GM19351 (cell line): ENCODE measurements at regions not wholly inside any gene's neighbourhood (a gene's known extent, or its start where the extent isn't known, plus 50 kb on each side); places are given as distances from the start of the nearest gene placed in this dataset.
"Not testable (repeated sequence)": the region's sequence is repeated elsewhere in the genome, so short reads cannot be mapped to it uniquely, and the experiment has no call there.

Experiments used
- ATAC-seq: cut with Tn5 transposase; IDR thresholded peaks from one replicate; pipeline ENCODE4 v1.9.1; 2021; ENCODE audit warnings: mild to moderate bottlenecking, moderate library complexity; ENCODE audit not compliant: unreplicated experiment

GRCh38 chr4:103499094-103499493 is 220.7 kb downstream of the TACR3 start:
- ATAC-seq, result peak; percentile 6

DNA sequence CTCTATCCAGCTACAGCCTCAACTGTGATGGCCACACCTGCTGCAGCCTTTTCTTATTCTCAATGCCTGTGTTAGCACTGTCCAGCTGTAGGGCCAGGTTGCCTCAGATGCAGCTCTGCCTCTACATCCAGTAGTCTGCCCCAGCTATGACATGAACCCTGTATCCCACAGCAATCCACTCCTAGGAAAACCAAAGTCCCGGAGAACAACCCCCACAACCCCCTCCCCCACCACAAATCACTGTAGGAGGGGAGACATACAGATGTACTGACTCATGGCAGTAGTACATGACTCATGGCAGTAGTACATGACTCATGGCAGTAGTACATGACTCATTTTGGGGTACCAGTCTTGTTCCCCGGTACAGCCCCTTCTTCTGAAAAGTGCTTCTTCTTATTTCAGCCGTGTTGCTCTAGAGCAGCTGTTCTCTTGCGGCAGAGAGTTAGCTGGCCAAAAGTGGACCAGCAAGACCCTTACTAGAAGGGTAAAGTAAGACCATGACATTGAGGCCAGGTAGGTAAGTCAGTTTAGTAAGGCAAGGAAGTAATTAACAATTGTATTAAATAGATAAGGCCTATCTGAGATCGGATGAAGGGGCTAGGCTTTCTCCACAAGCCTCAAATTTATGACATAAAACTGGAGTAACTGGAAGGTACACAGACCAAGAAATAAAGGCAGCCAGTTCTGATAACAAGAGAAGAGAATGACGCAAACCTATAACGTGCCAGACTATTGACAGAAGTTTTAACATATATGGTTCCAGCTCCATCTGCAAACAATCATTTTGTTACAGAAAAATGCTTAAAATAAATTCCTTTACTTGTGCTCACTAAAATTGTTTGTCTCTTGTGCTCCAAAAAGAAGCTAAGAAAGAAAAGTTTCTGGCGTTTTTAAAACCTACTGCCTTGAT is 221.4 kb downstream of the TACR3 start:
- ATAC-seq, result peak; percentile 84

GRCh38 chr4:103497692-103498091 is 222.1 kb downstream of the TACR3 start:
- ATAC-seq, result peak; percentile 40

GRCh38 chr4:103496800-103497199 is 223.0 kb downstream of the TACR3 start:
- peak; percentile 9 for ATAC-seq

- no peak for ATAC-seq
Measured at GRCh38 chr4:103493450-103494159, 226.2 kb downstream of the TACR3 start.

- ATAC-seq, result not testable (repeated sequence)
Measured at GRCh38 chr4:103485296-103485695, 234.5 kb downstream of the TACR3 start.

DNA sequence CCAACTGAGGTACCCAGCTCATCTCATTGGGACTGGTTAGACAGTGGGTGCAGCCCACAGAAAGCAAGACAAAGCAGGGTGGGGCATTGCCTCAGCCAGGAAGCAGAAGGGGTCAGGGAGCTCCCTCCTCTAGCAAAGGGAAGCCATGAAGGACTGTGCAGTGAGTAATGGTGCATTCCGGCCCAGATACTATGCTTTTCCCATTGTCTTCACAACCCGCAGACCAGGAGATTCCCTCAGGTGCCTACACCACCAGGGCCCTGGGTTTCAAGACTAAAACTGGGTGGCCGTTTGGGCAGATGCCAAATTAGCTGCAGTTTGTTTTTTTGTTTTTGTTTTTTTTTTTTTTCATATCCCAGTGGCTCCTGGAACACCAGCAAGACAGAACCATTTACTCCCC is 235.3 kb downstream of the TACR3 start:
- ATAC-seq, result no peak

DNA sequence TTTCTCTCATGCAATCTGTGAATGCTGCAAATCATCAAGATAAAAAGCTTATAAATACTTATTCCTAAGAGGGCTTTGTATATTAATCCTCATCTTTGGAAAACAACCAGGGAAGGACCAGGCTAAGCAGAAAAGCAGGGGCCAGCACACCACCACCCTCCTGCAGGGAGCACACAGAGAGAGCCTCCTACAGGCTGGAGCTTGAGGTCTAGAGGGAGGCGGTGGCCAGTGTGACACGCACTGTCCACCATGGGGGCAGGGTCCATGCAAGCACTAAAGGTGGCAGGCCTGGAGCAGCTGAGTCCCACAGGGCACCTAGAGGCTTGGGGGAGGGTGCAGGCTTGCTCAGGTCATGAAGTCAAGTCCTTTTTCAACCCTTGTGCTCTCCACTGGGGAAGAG is 236.9 kb downstream of the TACR3 start:
- no peak for ATAC-seq

GRCh38 chr4:103482471-103482870 is 237.3 kb downstream of the TACR3 start:
- ATAC-seq, result no peak

- ATAC-seq, result peak; percentile 40
Measured at GRCh38 chr4:103478734-103479133, 241.1 kb downstream of the TACR3 start.

GRCh38 chr4:103478210-103478609 is 241.6 kb downstream of the TACR3 start:
- ATAC-seq, result no peak

DNA sequence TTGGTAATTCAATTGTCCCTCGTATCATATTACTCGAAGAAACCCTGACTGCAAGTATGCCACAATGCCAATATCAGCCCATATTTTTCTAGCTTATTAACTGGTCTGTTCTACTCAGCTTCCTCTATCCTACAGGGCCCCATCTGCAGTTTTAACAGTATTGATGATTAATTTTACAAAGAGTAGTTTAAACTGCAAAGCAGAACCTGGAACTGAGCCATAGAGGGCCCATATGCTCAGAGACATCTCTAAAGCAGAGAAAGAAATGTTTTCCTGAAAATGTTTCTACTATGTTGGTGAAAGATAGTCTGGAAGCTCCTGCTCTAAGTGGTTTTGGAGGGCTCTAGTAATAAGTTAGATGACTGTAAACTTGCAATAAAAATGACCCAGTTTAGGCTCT is 259.4 kb upstream of the CENPE start:
- ATAC-seq, result no peak

GRCh38 chr4:103451341-103451740 is 253.2 kb upstream of the CENPE start:
- no peak for ATAC-seq

- ATAC-seq, result no peak
Measured at GRCh38 chr4:103450693-103451092, 252.6 kb upstream of the CENPE start.

DNA sequence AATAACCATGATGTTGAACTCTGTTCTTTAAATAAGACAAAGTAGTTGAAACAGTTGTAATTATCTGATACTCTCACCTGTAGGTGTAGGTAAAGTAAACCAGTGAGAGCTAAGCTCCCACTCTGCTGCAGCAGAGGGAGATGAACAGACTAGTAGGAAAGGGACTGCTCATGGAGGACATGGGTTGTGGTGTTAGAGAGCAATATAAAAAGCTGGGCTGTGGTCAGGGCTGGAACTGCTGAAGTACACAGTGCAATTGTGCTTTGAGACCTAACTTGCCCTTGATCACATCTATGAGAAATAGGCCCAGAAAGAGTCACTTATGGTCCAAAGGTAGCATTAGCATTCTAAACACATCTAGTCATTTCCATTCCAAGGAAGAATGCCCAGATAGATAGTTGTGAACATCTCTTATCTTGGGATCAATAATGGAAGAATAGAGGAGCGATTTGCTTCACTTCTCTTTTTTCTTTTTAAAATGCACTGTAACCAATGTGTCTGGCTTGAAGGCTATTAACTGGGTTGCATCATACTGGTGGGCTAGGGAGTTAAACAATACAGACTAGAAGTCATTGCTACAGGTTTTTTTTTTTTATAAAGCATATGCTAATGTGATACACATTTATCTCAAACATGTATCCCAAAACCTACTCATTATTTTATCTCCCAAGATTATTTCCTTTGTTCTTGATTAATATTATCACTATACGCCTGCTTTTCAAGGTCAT is 251.3 kb upstream of the CENPE start:
- ATAC-seq, result no peak

DNA sequence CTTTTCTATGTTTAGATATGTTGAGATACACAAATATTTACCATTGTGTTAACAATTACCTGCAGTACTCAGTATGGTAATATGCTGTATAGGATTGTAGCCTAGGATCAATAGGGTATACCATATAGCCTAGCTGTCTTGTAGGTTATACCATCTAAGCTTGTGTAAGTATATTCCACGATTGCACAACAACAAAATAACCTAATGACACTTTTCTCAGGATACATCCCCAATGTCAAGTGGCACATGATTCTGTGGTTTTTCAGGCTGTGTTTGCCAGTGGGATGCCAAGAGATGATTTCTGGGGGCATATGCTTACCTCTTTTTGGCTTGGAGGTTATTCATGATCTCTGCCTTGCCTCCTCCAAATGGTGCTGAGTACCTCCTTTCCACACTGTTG is 247.2 kb upstream of the CENPE start:
- ATAC-seq, result no peak

- ATAC-seq, result no peak
Measured at GRCh38 chr4:103443324-103443723, 245.2 kb upstream of the CENPE start.

DNA sequence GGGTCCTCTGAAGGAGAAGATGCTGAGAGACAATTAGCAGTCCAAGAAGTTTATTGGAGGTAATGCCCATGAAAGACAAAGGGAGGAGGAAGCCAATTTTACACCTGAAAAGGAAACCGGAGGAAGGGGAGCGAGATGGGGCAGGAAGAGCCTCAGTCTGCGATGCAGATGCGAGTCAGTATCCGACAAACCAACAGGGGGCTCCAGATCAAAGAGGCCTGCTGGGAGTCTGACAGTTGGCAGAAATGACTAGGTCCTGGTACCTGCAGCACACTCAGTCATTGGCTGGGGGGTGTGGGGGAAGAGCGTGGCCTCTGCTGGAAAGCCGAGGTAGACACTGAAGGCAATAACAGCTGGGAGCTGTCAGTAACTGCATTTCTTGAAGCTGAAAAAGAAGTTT is 231.1 kb upstream of the CENPE start:
- ATAC-seq, result peak; percentile 93

GRCh38 chr4:103425406-103425805 is 227.3 kb upstream of the CENPE start:
- no peak for ATAC-seq

GRCh38 chr4:103424853-103425252 is 226.7 kb upstream of the CENPE start:
- ATAC-seq, result no peak

GRCh38 chr4:103423261-103423660 is 225.1 kb upstream of the CENPE start:
- no peak for ATAC-seq
